H1 (cell line): ENCODE measurements at regions not wholly inside any gene's neighbourhood (a gene's known extent, or its start where the extent isn't known, plus 50 kb on each side); places are given as distances from the start of the nearest gene placed in this dataset.

Experiments used
- CTCF ChIP-seq, 3 experiments: IDR thresholded peaks; 1 replicate in 2 of 3; 2 replicates in 1 of 3; pipeline versions ENCODE4 v1.5.1 to v1.6.1; 2011; ENCODE audit warnings: low read length in 3 of 3, mild to moderate bottlenecking in 3 of 3, inconsistent platforms in 2 of 3, low read depth in 1 of 3, moderate library complexity in 1 of 3; ENCODE audit not compliant: insufficient read depth in 1 of 3; ENCODE audit errors: control extremely low read depth in 1 of 3
- GABPA ChIP-seq: IDR thresholded peaks from 2 replicates; pipeline ENCODE4 v1.6.1; 2011; ENCODE audit warnings: mild to moderate bottlenecking, low read length, moderate library complexity, borderline replicate concordance; ENCODE audit not compliant: insufficient read depth
- HDAC6 ChIP-seq: IDR thresholded peaks from one replicate; pipeline ENCODE4 v1.7.1; 2012; ENCODE audit warnings: low read depth, mild to moderate bottlenecking, inconsistent platforms, low read length, moderate library complexity
- JUND ChIP-seq: IDR thresholded peaks from 2 replicates; pipeline ENCODE4 v1.6.1; 2011; ENCODE audit warnings: mild to moderate bottlenecking, improper control_type of control experiment, low read length
- POLR2AphosphoS5 ChIP-seq: IDR thresholded peaks from 2 replicates; pipeline ENCODE4 v1.6.1; 2011; ENCODE audit warnings: low read depth, low read length
- YY1 ChIP-seq: IDR thresholded peaks from 2 replicates; pipeline ENCODE4 v1.6.1; 2011; ENCODE audit warnings: low read depth, mild to moderate bottlenecking, low read length

DNA sequence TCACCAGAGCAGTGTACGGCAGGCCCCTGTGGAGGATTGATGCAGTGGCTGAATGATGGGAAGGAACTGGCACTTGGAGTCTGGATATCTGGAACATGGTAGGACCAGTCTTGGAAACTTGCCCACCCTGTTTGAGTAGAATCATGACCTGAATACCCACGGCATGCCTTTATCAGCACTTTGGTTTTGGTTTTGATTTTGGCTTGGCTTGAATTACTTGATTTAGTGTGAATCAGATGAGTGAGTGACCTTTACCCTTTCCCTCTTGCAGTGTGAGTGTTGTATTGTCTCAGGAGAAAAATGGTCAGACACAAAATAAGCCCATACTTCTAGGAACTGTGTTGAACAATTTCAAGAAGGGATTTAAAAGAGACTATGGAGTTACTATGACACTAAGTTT, 801.0 kb upstream of the TSPY4 start:
- TF ChIP-seq GABPA (no peak), POLR2AphosphoS5 (no peak), CTCF (IDR thresholded peaks at IDR 0.05; ENCODE audit: control extremely low read depth in 1 of 3, insufficient read depth in 1 of 3, low read depth in 1 of 3, low read length in 3 of 3) (no peak), YY1 (no peak), HDAC6 (no peak), JUND (no peak)
